ENCODE measurements at regions not wholly inside any gene's neighbourhood (a gene's known extent, or its start where the extent isn't known, plus 50 kb on each side); places are given as distances from the start of the nearest gene placed in this dataset.

DNA sequence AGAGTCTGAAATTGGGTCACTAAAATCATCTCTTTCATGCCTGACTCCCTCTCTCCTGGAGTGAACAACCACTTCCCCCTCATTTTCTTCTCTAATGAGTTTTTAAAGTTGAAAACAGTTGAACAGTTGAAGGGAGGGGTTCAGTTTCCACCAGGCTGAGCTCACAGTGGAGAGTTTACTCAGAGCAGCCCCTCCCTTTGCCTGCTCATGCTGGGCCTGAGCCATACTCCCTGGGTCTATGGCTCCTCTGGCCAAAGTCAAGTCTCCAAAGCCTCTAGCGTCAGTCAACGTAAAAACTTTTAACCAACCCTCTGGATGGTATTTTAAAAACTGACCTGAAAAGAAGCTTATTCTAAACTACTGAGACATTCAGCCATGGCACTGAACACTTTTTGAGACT, 100.8 kb upstream of the RNPC3 start:
- ATAC-seq (no peak), DNase-seq (no peak)
- H3K27me3 Mint-ChIP-seq = no peaks in the 10 kb centered on the region
- ChIA-PET CTCF (no interaction called here), POLR2A (no interaction called here)
- intact Hi-C loops (cut with DNase I, micrococcal nuclease) = no loop called here
- H3K36me3 Mint-ChIP-seq (ENCODE audit: low read depth) = no peaks in the 10 kb centered on the region
- no peaks in the 10 kb centered on the region for H3K4me1 Mint-ChIP-seq
- H3K27ac Mint-ChIP-seq = no peak overlapping the region
- no peaks in the 10 kb centered on the region for H3K9me3 Mint-ChIP-seq (ENCODE audit: low read depth)
- no peak overlapping the region for H3K4me3 Mint-ChIP-seq

DNA sequence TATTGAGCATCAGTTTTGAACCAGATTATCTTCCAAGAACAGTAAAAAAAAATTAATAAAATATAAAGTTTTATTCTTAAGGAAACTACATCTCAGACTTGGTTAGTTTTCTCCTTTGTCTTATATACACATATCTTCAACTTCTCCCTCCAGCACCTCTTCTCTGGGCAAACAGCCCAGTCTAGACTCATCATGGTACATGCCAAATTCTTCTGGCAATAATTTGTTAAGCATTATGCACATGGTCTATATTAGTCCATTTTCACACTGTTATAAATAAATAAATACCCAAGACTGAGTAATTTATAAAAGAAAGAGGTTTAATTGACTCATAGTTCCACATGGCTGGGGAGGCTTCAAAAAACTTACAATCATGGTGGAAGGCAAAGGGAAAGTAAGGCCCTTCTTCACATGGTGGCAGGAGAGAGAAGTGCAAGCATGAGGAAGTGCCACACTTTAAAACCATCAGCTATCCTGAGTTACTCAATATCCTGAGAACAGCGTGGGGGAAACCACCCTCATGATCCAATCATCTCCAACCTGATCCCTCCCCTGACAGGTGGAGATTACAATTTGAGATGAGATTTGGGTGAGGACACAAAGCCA, 108.7 kb upstream of the RNPC3 start:
- Mint-ChIP-seq H3K4me3 (no peak overlapping the region), H3K27ac (no peak overlapping the region), H3K36me3 (ENCODE audit: low read depth) (no peaks in the 10 kb centered on the region), H3K4me1 (no peaks in the 10 kb centered on the region), H3K9me3 (ENCODE audit: low read depth) (no peaks in the 10 kb centered on the region), H3K27me3 (no peaks in the 10 kb centered on the region)
- ATAC-seq = no peak
- ChIA-PET CTCF (no interaction called here), POLR2A (no interaction called here)
- DNase-seq = no peak
- intact Hi-C loops (cut with DNase I, micrococcal nuclease) = no loop called here

GRCh38 chr1:103387898-103388297, 137.6 kb upstream of the RNPC3 start:
- intact Hi-C loops (cut with DNase I, micrococcal nuclease) = no loop called here
- POLR2A ChIA-PET = no interaction called here
- CTCF ChIA-PET = no interaction called here
- Mint-ChIP-seq H3K4me1 (no peaks in the 10 kb centered on the region), H3K36me3 (ENCODE audit: low read depth) (no peaks in the 10 kb centered on the region), H3K27ac (no peak overlapping the region), H3K4me3 (no peak overlapping the region), H3K9me3 (ENCODE audit: low read depth) (peaks cover 2% of the 10 kb centered on the region), H3K27me3 (no peaks in the 10 kb centered on the region)
- DNase-seq (no peak), ATAC-seq (no peak)

- no peak for ATAC-seq
- ChIA-PET POLR2A (no interaction called here), CTCF (no interaction called here)
- H3K4me3 Mint-ChIP-seq = no peak overlapping the region
- no peaks in the 10 kb centered on the region for H3K9me3 Mint-ChIP-seq (ENCODE audit: low read depth)
- no peaks in the 10 kb centered on the region for H3K36me3 Mint-ChIP-seq (ENCODE audit: low read depth)
- H3K27me3 Mint-ChIP-seq = peaks cover 2% of the 10 kb centered on the region
- intact Hi-C loops (cut with DNase I, micrococcal nuclease) = loop anchor here in 1 of 2 experiments (10.0 kb wide), 1 partner anchor 61 kb away; no protein-coding TSS in a partner anchor
- no peaks in the 10 kb centered on the region for H3K4me1 Mint-ChIP-seq
- no peak overlapping the region for H3K27ac Mint-ChIP-seq
- DNase-seq = no peak
Measured at GRCh38 chr1:103373991-103374390, 151.5 kb upstream of the RNPC3 start.

DNA sequence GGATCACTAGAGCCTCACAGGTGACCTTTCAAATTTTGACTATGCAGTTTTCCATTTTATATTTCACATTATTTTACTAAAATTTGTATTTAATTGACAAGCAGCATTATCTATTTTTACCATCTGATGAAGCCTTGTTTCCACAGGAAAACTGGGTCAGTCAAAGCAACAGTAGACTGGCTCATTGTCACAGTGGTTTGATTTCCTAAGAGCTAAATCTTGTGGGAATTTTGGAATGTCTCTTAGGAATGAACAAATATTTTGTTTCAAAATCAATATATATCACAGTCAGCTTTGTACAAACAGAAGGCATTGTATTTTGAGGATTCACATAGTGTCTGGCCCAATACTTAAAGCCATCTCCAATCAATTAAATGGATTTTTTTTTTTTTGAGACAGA, 152.6 kb upstream of the RNPC3 start:
- Mint-ChIP-seq H3K4me3 (no peak overlapping the region), H3K27me3 (peaks cover 2% of the 10 kb centered on the region), H3K27ac (no peak overlapping the region), H3K9me3 (ENCODE audit: low read depth) (no peaks in the 10 kb centered on the region), H3K36me3 (ENCODE audit: low read depth) (no peaks in the 10 kb centered on the region), H3K4me1 (no peaks in the 10 kb centered on the region)
- ATAC-seq = no peak
- DNase-seq = no peak
- intact Hi-C loops (cut with DNase I, micrococcal nuclease) = loop anchor here in 1 of 2 experiments (10.0 kb wide), 1 partner anchor 62 kb away; no protein-coding TSS in a partner anchor
- CTCF ChIA-PET = no interaction called here
- POLR2A ChIA-PET = no interaction called here

GRCh38 chr1:103371234-103371633, 154.3 kb upstream of the RNPC3 start:
- ATAC-seq (no peak), DNase-seq (no peak)
- H3K27ac Mint-ChIP-seq = no peak overlapping the region
- intact Hi-C loops (cut with DNase I, micrococcal nuclease) = loop anchor here in 1 of 2 experiments (10.0 kb wide), 1 partner anchor 64 kb away; no protein-coding TSS in a partner anchor
- no peaks in the 10 kb centered on the region for H3K4me1 Mint-ChIP-seq
- CTCF ChIA-PET = no interaction called here
- H3K36me3 Mint-ChIP-seq (ENCODE audit: low read depth) = no peaks in the 10 kb centered on the region
- POLR2A ChIA-PET = no interaction called here
- peaks cover 2% of the 10 kb centered on the region for H3K27me3 Mint-ChIP-seq
- H3K4me3 Mint-ChIP-seq = no peak overlapping the region
- no peaks in the 10 kb centered on the region for H3K9me3 Mint-ChIP-seq (ENCODE audit: low read depth)

- Mint-ChIP-seq H3K36me3 (ENCODE audit: low read depth) (no peaks in the 10 kb centered on the region), H3K27ac (no peak overlapping the region), H3K27me3 (peaks cover 2% of the 10 kb centered on the region), H3K4me3 (no peak overlapping the region), H3K4me1 (no peaks in the 10 kb centered on the region), H3K9me3 (ENCODE audit: low read depth) (no peaks in the 10 kb centered on the region)
- CTCF ChIA-PET = no interaction called here
- ATAC-seq = no peak
- DNase-seq = no peak
- POLR2A ChIA-PET = no interaction called here
- intact Hi-C loops (cut with DNase I, micrococcal nuclease) = loop anchor here in 1 of 2 experiments (10.0 kb wide), 1 partner anchor 148 kb away; no protein-coding TSS in a partner anchor
Measured at GRCh38 chr1:103367186-103367585, 158.3 kb upstream of the RNPC3 start.

DNA sequence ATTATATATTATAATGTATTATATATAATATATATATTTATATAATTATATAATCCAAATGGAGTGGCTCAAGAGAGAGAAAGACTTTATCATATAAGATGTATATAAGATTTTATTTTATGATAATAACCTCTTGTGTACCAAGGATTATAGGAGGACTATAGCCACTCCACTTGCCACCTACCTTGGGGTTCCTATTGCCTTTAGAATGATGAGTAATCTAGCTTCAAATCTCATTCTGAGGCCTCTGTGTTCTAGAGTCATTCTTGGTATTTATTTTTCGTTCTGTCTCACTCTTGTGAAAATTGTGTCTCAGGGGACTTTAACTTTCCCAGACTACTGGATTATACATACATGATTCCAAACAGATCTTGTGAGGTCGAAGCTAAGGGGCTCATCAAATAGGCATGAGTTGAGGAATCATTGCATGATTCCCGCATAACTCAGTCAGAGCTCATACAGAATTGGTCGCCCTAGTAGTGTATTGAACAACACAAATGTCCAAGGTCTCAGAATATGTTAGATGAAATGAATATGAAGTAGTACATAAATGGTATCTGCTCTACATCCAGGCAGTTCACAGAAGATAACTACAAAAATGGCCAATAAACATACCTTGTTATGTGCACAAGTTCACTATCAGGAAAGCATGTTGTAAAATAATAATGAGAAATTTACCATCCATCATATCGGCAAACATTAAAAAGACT, 159.5 kb upstream of the RNPC3 start:
- DNase-seq (no peak), ATAC-seq (peak; percentile 72)
- intact Hi-C loops (cut with DNase I, micrococcal nuclease) = loop anchor here in 1 of 2 experiments (10.0 kb wide), 1 partner anchor 149 kb away; no protein-coding TSS in a partner anchor
- ChIA-PET CTCF (no interaction called here), POLR2A (no interaction called here)
- H3K36me3 Mint-ChIP-seq (ENCODE audit: low read depth) = no peaks in the 10 kb centered on the region
- no peak overlapping the region for H3K27ac Mint-ChIP-seq
- no peaks in the 10 kb centered on the region for H3K9me3 Mint-ChIP-seq (ENCODE audit: low read depth)
- peaks cover 2% of the 10 kb centered on the region for H3K27me3 Mint-ChIP-seq
- H3K4me1 Mint-ChIP-seq = no peaks in the 10 kb centered on the region
- no peak overlapping the region for H3K4me3 Mint-ChIP-seq

- DNase-seq = no peak
- Mint-ChIP-seq H3K36me3 (ENCODE audit: low read depth) (no peaks in the 10 kb centered on the region), H3K4me3 (no peak overlapping the region), H3K4me1 (no peaks in the 10 kb centered on the region), H3K9me3 (ENCODE audit: low read depth) (no peaks in the 10 kb centered on the region), H3K27ac (no peak overlapping the region), H3K27me3 (no peaks in the 10 kb centered on the region)
- ChIA-PET CTCF (no interaction called here), POLR2A (no interaction called here)
- intact Hi-C loops (cut with DNase I, micrococcal nuclease) = loop anchor here in 1 of 2 experiments (10.0 kb wide), 1 partner anchor 152 kb away; no protein-coding TSS in a partner anchor
- ATAC-seq = peak; percentile 37
Measured at GRCh38 chr1:103363008-103363365, 162.5 kb upstream of the RNPC3 start.

- ChIA-PET POLR2A (no interaction called here), CTCF (no interaction called here)
- DNase-seq (peak; percentile 5), ATAC-seq (peak; percentile 72)
- no peak overlapping the region for H3K4me3 Mint-ChIP-seq
- no peaks in the 10 kb centered on the region for H3K27me3 Mint-ChIP-seq
- H3K4me1 Mint-ChIP-seq = no peaks in the 10 kb centered on the region
- H3K27ac Mint-ChIP-seq = no peak overlapping the region
- intact Hi-C loops (cut with DNase I, micrococcal nuclease) = loop anchor here in 1 of 2 experiments (10.0 kb wide), 1 partner anchor 152 kb away; no protein-coding TSS in a partner anchor
- peaks cover 2% of the 10 kb centered on the region for H3K9me3 Mint-ChIP-seq (ENCODE audit: low read depth)
- no peaks in the 10 kb centered on the region for H3K36me3 Mint-ChIP-seq (ENCODE audit: low read depth)
Measured at GRCh38 chr1:103362348-103363007, 163.0 kb upstream of the RNPC3 start.

DNA sequence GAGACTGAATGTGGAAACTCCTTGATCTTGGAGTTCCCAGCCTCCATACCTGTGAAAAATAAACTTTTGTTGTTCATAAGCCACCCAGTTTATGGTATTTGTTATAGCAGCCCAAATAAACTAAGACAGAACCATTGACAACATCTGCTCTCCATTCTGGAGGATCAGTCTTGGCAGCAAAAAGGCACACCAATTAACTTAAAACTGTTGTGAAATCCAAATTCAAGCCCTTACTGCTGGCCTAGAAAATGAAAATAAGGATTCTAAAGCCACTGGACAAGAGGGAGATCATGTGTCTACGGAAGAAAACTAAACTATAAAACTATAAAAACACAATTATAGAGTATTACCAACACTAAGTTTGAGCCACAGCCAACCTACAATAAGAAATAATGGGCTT, 172.1 kb upstream of the RNPC3 start:
- intact Hi-C loops (cut with DNase I, micrococcal nuclease) = no loop called here
- Mint-ChIP-seq H3K9me3 (ENCODE audit: low read depth) (peaks cover 2% of the 10 kb centered on the region), H3K4me3 (no peak overlapping the region), H3K4me1 (no peaks in the 10 kb centered on the region), H3K27ac (no peak overlapping the region), H3K36me3 (ENCODE audit: low read depth) (no peaks in the 10 kb centered on the region), H3K27me3 (no peaks in the 10 kb centered on the region)
- DNase-seq (no peak), ATAC-seq (no peak)
- ChIA-PET CTCF (no interaction called here), POLR2A (no interaction called here)

DNA sequence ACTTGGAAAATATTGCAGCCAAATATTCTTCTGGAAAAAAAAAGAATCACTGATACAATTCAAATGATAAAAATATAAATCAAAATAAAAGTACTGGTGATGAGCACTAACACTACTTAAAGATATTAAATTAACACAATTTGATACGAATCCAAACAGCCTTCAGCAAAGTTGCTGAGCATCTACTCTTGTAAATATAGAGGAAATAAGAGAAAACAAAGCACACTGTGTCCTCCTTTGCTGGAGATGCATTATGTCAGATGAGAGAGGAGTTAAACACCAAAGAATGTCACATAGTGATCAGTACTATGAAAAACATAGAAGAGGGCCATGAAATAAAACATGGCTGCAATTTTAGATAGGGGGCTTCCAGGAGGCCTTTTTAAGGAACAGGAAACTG, 177.4 kb upstream of the RNPC3 start:
- Mint-ChIP-seq H3K27me3 (no peaks in the 10 kb centered on the region), H3K36me3 (ENCODE audit: low read depth) (no peaks in the 10 kb centered on the region), H3K27ac (no peak overlapping the region), H3K9me3 (ENCODE audit: low read depth) (no peaks in the 10 kb centered on the region), H3K4me3 (no peak overlapping the region), H3K4me1 (no peaks in the 10 kb centered on the region)
- ChIA-PET CTCF (no interaction called here), POLR2A (no interaction called here)
- intact Hi-C loops (cut with DNase I, micrococcal nuclease) = no loop called here
- DNase-seq (no peak), ATAC-seq (no peak)
